DOHH2 (cell line): ENCODE measurements at regions not wholly inside any gene's neighbourhood (a gene's known extent, or its start where the extent isn't known, plus 50 kb on each side); places are given as distances from the start of the nearest gene placed in this dataset.
"Not testable (repeated sequence)": the region's sequence is repeated elsewhere in the genome, so short reads cannot be mapped to it uniquely, and the experiment has no call there.

ENCODE experiments used
- H3F3A ChIP-seq: fragments of 200-600 bp; sonication (generic), shearing (Covaris generic); 2 replicates; pipeline ENCODE4 v1.6.0; 2016; ENCODE audit warnings: antibody characterized with exemption, mild to moderate bottlenecking; ENCODE audit not compliant: control insufficient read depth, insufficient read depth
- H3K27ac ChIP-seq: fragments of 200-600 bp; sonication (generic); 2 replicates; pipeline ENCODE4 v1.5.1; 2014; ENCODE audit warnings: low read depth, mild to moderate bottlenecking, low read length, moderate library complexity
- H3K27me3 ChIP-seq: fragments of 200-600 bp; sonication (generic); 2 replicates; pipeline ENCODE4 v1.6.1; 2014; ENCODE audit warnings: mild to moderate bottlenecking, low read length, mixed read lengths; ENCODE audit not compliant: control insufficient read depth
- H3K36me3 ChIP-seq: fragments of 200-600 bp; sonication (generic); 2 replicates; pipeline ENCODE4 v1.6.1; 2014; ENCODE audit warnings: mild to moderate bottlenecking, low read length, moderate library complexity, mixed read lengths; ENCODE audit not compliant: control insufficient read depth
- H3K4me1 ChIP-seq: fragments of 200-600 bp; sonication (generic); 2 replicates; pipeline ENCODE4 v1.6.1; 2014; ENCODE audit warnings: mild to moderate bottlenecking, low read length, mixed read lengths; ENCODE audit not compliant: control insufficient read depth
- H3K4me2 ChIP-seq: fragments of 200-600 bp; sonication (generic); 2 replicates; pipeline ENCODE4 v1.6.0; 2014; ENCODE audit warnings: mild to moderate bottlenecking, low read length, moderate library complexity
- H3K4me3 ChIP-seq: fragments of 200-600 bp; sonication (generic); 2 replicates; pipeline ENCODE4 v1.5.1; 2014; ENCODE audit warnings: mild to moderate bottlenecking, low read length, mixed read lengths
- H3K79me2 ChIP-seq: fragments of 200-600 bp; sonication (generic); 2 replicates; pipeline ENCODE4 v1.6.1; 2014; ENCODE audit warnings: mild to moderate bottlenecking, low read length, mixed read lengths; ENCODE audit not compliant: control insufficient read depth
- H3K9me2 ChIP-seq: fragments of 200-600 bp; sonication (generic); replicated peaks from 2 replicates; pipeline ENCODE4 v1.6.1; 2014; ENCODE audit warnings: mild to moderate bottlenecking, low read length, mixed read lengths; ENCODE audit not compliant: control insufficient read depth
- H3K9me3 ChIP-seq: fragments of 200-600 bp; sonication (generic); 2 replicates; pipeline ENCODE4 v1.6.1; 2014; ENCODE audit warnings: antibody characterized with exemption, low read length, mixed read lengths; ENCODE audit not compliant: control insufficient read depth, insufficient read depth
- H4K20me1 ChIP-seq: fragments of 200-600 bp; sonication (generic); 2 replicates; pipeline ENCODE4 v1.6.0; 2014; ENCODE audit warnings: low read depth, mild to moderate bottlenecking, antibody characterized with exemption, low read length, moderate library complexity; ENCODE audit not compliant: control insufficient read depth, insufficient read depth
- CTCF ChIP-seq: fragments of 200-600 bp; sonication (generic); IDR thresholded peaks from one replicate; pipeline ENCODE4 v1.5.1; 2014; ENCODE audit warnings: antibody characterized with exemption, mild to moderate bottlenecking, low read depth, low read length; ENCODE audit not compliant: poor library complexity, severe bottlenecking
- EZH2phosphoT487 ChIP-seq: fragments of 200-600 bp; sonication (generic); IDR thresholded peaks from 2 replicates; pipeline ENCODE4 v1.6.1; 2017; ENCODE audit warnings: borderline replicate concordance, mild to moderate bottlenecking, antibody characterized with exemption, low read length, moderate library complexity, mixed read lengths

- no peaks in the 10 kb centered on the region for H4K20me1 ChIP-seq
- no peaks in the 10 kb centered on the region for H3K9me2 ChIP-seq
- H3K27me3 ChIP-seq: no peaks in the 10 kb centered on the region
- H3K36me3 ChIP-seq: no peaks in the 10 kb centered on the region
- no peaks in the 10 kb centered on the region for H3K79me2 ChIP-seq
- H3K9me3 ChIP-seq: no peaks in the 10 kb centered on the region
- H3K27ac ChIP-seq: no peak overlapping the region
- no peak overlapping the region for H3K4me3 ChIP-seq
- no peak for TF ChIP-seq CTCF
- TF ChIP-seq EZH2phosphoT487: no peak
- H3F3A ChIP-seq: no peaks in the 10 kb centered on the region
- no peaks in the 10 kb centered on the region for H3K4me1 ChIP-seq
- H3K4me2 ChIP-seq: no peak overlapping the region
These were observed 66.6 kb downstream of the LACC1 start for GRCh38 chr13:43946281-43946680.

GRCh38 chr13:43947897-43948458 lies 68.3 kb downstream of the LACC1 start:
- Histone ChIP-seq H3K27ac (no peak overlapping the region), H3F3A (no peaks in the 10 kb centered on the region)
- no peak for TF ChIP-seq EZH2phosphoT487
- no peak for TF ChIP-seq CTCF

GRCh38 chr13:43953370-43953769 lies 73.7 kb downstream of the LACC1 start:
- no peaks in the 10 kb centered on the region for H3K79me2 ChIP-seq
- H3K27me3 ChIP-seq: peaks cover 3% of the 10 kb centered on the region; the same call in 1 of the 2 replicates
- H3K36me3 ChIP-seq: no peaks in the 10 kb centered on the region
- no peaks in the 10 kb centered on the region for H3F3A ChIP-seq
- H3K4me2 ChIP-seq: no peak overlapping the region
- no peaks in the 10 kb centered on the region for H3K9me3 ChIP-seq
- TF ChIP-seq EZH2phosphoT487 (no peak), CTCF (no peak)
- no peak overlapping the region for H3K4me3 ChIP-seq
- no peaks in the 10 kb centered on the region for H3K9me2 ChIP-seq
- H3K27ac ChIP-seq: no peak overlapping the region
- no peaks in the 10 kb centered on the region for H4K20me1 ChIP-seq
- H3K4me1 ChIP-seq: no peaks in the 10 kb centered on the region

More at GRCh38 chr13:43947897-43948458, 68.3 kb downstream of the LACC1 start:
- Histone ChIP-seq H3K4me2 (no peak overlapping the region), H3K4me3 (no peak overlapping the region), H4K20me1 (no peaks in the 10 kb centered on the region), H3K4me1 (no peaks in the 10 kb centered on the region), H3K9me3 (no peaks in the 10 kb centered on the region), H3K9me2 (no peaks in the 10 kb centered on the region), H3K79me2 (no peaks in the 10 kb centered on the region), H3K36me3 (no peaks in the 10 kb centered on the region), H3K27me3 (no peaks in the 10 kb centered on the region)

- not testable (repeated sequence) for H3K27me3 ChIP-seq, H3K4me3 ChIP-seq, H3K79me2 ChIP-seq, H3K36me3 ChIP-seq, H3F3A ChIP-seq, H3K9me3 ChIP-seq, H3K9me2 ChIP-seq, H3K27ac ChIP-seq, H3K4me2 ChIP-seq, H4K20me1 ChIP-seq, H3K4me1 ChIP-seq
These were observed 77.3 kb downstream of the LACC1 start for GRCh38 chr13:43956975-43957374.
